NCI-H1694 (cell line): ENCODE measurements at regions not wholly inside any gene's neighbourhood (a gene's known extent, or its start where the extent isn't known, plus 50 kb on each side); places are given as distances from the start of the nearest gene placed in this dataset.
"Not testable (repeated sequence)": the region's sequence is repeated elsewhere in the genome, so short reads cannot be mapped to it uniquely, and the experiment has no call there.

Experiments used
- DNase-seq: peaks from one replicate; lab custom pipeline; 2025; lab: John Stamatoyannopoulos, UW

GRCh38 chr21:25487046-25487594 lies 120.2 kb downstream of the MRPL39 start:
- DNase-seq: no peak

GRCh38 chr21:25485914-25486313 lies 121.4 kb downstream of the MRPL39 start:
- no peak for DNase-seq

GRCh38 chr21:25467896-25468295 lies 139.4 kb downstream of the MRPL39 start:
- DNase-seq: no peak

GRCh38 chr21:25467071-25467470 lies 140.2 kb downstream of the MRPL39 start:
- DNase-seq: not testable (repeated sequence)

GRCh38 chr21:25466470-25466869 lies 140.8 kb downstream of the MRPL39 start:
- no peak for DNase-seq

GRCh38 chr21:25465263-25465662 lies 142.0 kb downstream of the MRPL39 start:
- no peak for DNase-seq

- no peak for DNase-seq
Observed at GRCh38 chr21:25464275-25464674, 143.0 kb downstream of the MRPL39 start.

GRCh38 chr21:25462517-25462971 lies 144.7 kb downstream of the MRPL39 start:
- DNase-seq: no peak

GRCh38 chr21:25461725-25462124 lies 145.6 kb downstream of the MRPL39 start:
- DNase-seq: no peak

- no peak for DNase-seq
Observed at GRCh38 chr21:25459993-25460392, 147.3 kb downstream of the MRPL39 start.

GRCh38 chr21:25459365-25459764 lies 147.9 kb downstream of the MRPL39 start:
- DNase-seq: no peak

GRCh38 chr21:25458484-25458883 lies 148.8 kb downstream of the MRPL39 start:
- DNase-seq: no peak

GRCh38 chr21:25457946-25458345 lies 149.3 kb downstream of the MRPL39 start:
- DNase-seq: no peak

GRCh38 chr21:25457411-25457810 lies 149.9 kb downstream of the MRPL39 start:
- no peak for DNase-seq

GRCh38 chr21:25456672-25457071 lies 150.6 kb downstream of the MRPL39 start:
- DNase-seq: no peak

- DNase-seq: no peak
Observed at GRCh38 chr21:25453524-25453923, 153.8 kb downstream of the MRPL39 start.

GRCh38 chr21:25449950-25450349 lies 157.3 kb downstream of the MRPL39 start:
- DNase-seq: no peak

GRCh38 chr21:25441835-25442234 lies 165.4 kb downstream of the MRPL39 start:
- DNase-seq: no peak

GRCh38 chr21:25437465-25437864 lies 169.8 kb downstream of the MRPL39 start:
- DNase-seq: not testable (repeated sequence)

GRCh38 chr21:25428537-25428936 lies 178.7 kb downstream of the MRPL39 start:
- DNase-seq: no peak

- DNase-seq: no peak
Observed at GRCh38 chr21:25427828-25428227, 179.5 kb downstream of the MRPL39 start.

- DNase-seq: no peak
Observed at GRCh38 chr21:25426580-25426979, 180.7 kb downstream of the MRPL39 start.

- no peak for DNase-seq
Observed at GRCh38 chr21:25425156-25425555, 182.1 kb downstream of the MRPL39 start.

GRCh38 chr21:25424634-25425033 lies 182.6 kb downstream of the MRPL39 start:
- no peak for DNase-seq

GRCh38 chr21:25424048-25424447 lies 183.2 kb downstream of the MRPL39 start:
- no peak for DNase-seq
